HUES48 (cell line): ENCODE measurements at regions not wholly inside any gene's neighbourhood (a gene's known extent, or its start where the extent isn't known, plus 50 kb on each side); places are given as distances from the start of the nearest gene placed in this dataset.

ENCODE experiments used
- H3K27ac ChIP-seq: one replicate; pipeline ENCODE4 v1.7.0; 2013; ENCODE audit warnings: low read depth, low read length, inconsistent platforms
- H3K27me3 ChIP-seq: 2 replicates; pipeline ENCODE4 v1.6.1; 2013; ENCODE audit warnings: mild to moderate bottlenecking, low read length; ENCODE audit not compliant: control insufficient read depth, insufficient read depth
- H3K36me3 ChIP-seq: 2 replicates; pipeline ENCODE4 v1.6.1; 2013; ENCODE audit warnings: low read length; ENCODE audit not compliant: control insufficient read depth, insufficient read depth
- H3K4me1 ChIP-seq: 2 replicates; pipeline ENCODE4 v1.6.1; 2013; ENCODE audit warnings: mild to moderate bottlenecking, low read length; ENCODE audit not compliant: control insufficient read depth, insufficient read depth
- H3K4me3 ChIP-seq: 2 replicates; pipeline ENCODE4 v1.5.1; 2013; ENCODE audit warnings: mild to moderate bottlenecking, low read depth, low read length
- H3K9ac ChIP-seq: 2 replicates; pipeline ENCODE4 v1.6.1; 2013; ENCODE audit warnings: mild to moderate bottlenecking, low read depth, low read length, moderate library complexity
- H3K9me3 ChIP-seq: 2 replicates; pipeline ENCODE4 v1.6.1; 2013; ENCODE audit warnings: low read length; ENCODE audit not compliant: control insufficient read depth, insufficient read depth

GRCh38 chr16:49097964-49098363, 183.7 kb downstream of the CBLN1 start:
- no peaks in the 10 kb centered on the region for H3K9me3 ChIP-seq
- H3K9ac ChIP-seq: no peak overlapping the region

GRCh38 chr16:49096176-49096945, 185.3 kb downstream of the CBLN1 start:
- no peaks in the 10 kb centered on the region for H3K36me3 ChIP-seq
- H3K4me1 ChIP-seq: no peaks in the 10 kb centered on the region

More at GRCh38 chr16:49097964-49098363, 183.7 kb downstream of the CBLN1 start:
- no peaks in the 10 kb centered on the region for H3K36me3 ChIP-seq
- no peaks in the 10 kb centered on the region for H3K4me1 ChIP-seq
- no peak overlapping the region for H3K4me3 ChIP-seq
- H3K27ac ChIP-seq: no peak overlapping the region
- no peaks in the 10 kb centered on the region for H3K27me3 ChIP-seq

GRCh38 chr16:49095539-49095938, 186.1 kb downstream of the CBLN1 start:
- Histone ChIP-seq H3K27ac (no peak overlapping the region), H3K36me3 (no peaks in the 10 kb centered on the region), H3K4me1 (no peaks in the 10 kb centered on the region), H3K27me3 (no peaks in the 10 kb centered on the region), H3K9me3 (no peaks in the 10 kb centered on the region), H3K4me3 (no peak overlapping the region), H3K9ac (no peak overlapping the region)

More at GRCh38 chr16:49096176-49096945, 185.3 kb downstream of the CBLN1 start:
- Histone ChIP-seq H3K4me3 (no peak overlapping the region), H3K27me3 (no peaks in the 10 kb centered on the region), H3K9me3 (no peaks in the 10 kb centered on the region), H3K27ac (no peak overlapping the region), H3K9ac (no peak overlapping the region)

- Histone ChIP-seq H3K27me3 (no peaks in the 10 kb centered on the region), H3K4me3 (no peak overlapping the region), H3K9me3 (no peaks in the 10 kb centered on the region), H3K9ac (no peak overlapping the region), H3K27ac (no peak overlapping the region), H3K36me3 (no peaks in the 10 kb centered on the region), H3K4me1 (no peaks in the 10 kb centered on the region)
Observed at GRCh38 chr16:49094471-49094870, 187.2 kb downstream of the CBLN1 start.

GRCh38 chr16:49093939-49094338, 187.7 kb downstream of the CBLN1 start:
- Histone ChIP-seq H3K36me3 (no peaks in the 10 kb centered on the region), H3K27ac (no peak overlapping the region), H3K9me3 (no peaks in the 10 kb centered on the region), H3K9ac (no peak overlapping the region), H3K27me3 (no peaks in the 10 kb centered on the region), H3K4me1 (no peaks in the 10 kb centered on the region), H3K4me3 (no peak overlapping the region)

- no peaks in the 10 kb centered on the region for H3K27me3 ChIP-seq
- H3K4me1 ChIP-seq: no peaks in the 10 kb centered on the region
- no peaks in the 10 kb centered on the region for H3K9me3 ChIP-seq
- no peak overlapping the region for H3K27ac ChIP-seq
- no peak overlapping the region for H3K9ac ChIP-seq
- no peak overlapping the region for H3K4me3 ChIP-seq
- no peaks in the 10 kb centered on the region for H3K36me3 ChIP-seq
Observed at GRCh38 chr16:49092704-49093103, 188.9 kb downstream of the CBLN1 start.

- Histone ChIP-seq H3K36me3 (no peaks in the 10 kb centered on the region), H3K4me1 (no peaks in the 10 kb centered on the region), H3K9me3 (peaks cover 4% of the 10 kb centered on the region), H3K27ac (no peak overlapping the region), H3K4me3 (no peak overlapping the region), H3K9ac (no peak overlapping the region), H3K27me3 (no peaks in the 10 kb centered on the region)
Observed at GRCh38 chr16:49089533-49089932, 192.1 kb downstream of the CBLN1 start.

GRCh38 chr16:49089039-49089438, 192.6 kb downstream of the CBLN1 start:
- Histone ChIP-seq H3K4me1 (no peaks in the 10 kb centered on the region), H3K9ac (no peak overlapping the region), H3K36me3 (no peaks in the 10 kb centered on the region), H3K27ac (no peak overlapping the region), H3K27me3 (no peaks in the 10 kb centered on the region), H3K4me3 (no peak overlapping the region), H3K9me3 (peaks cover 6% of the 10 kb centered on the region)

GRCh38 chr16:49085686-49086085, 196.0 kb downstream of the CBLN1 start:
- Histone ChIP-seq H3K4me3 (no peak overlapping the region), H3K36me3 (no peaks in the 10 kb centered on the region), H3K4me1 (no peaks in the 10 kb centered on the region), H3K9ac (no peak overlapping the region), H3K27ac (no peak overlapping the region), H3K9me3 (peaks cover 6% of the 10 kb centered on the region), H3K27me3 (no peaks in the 10 kb centered on the region)

GRCh38 chr16:49084628-49085390, 196.8 kb downstream of the CBLN1 start:
- Histone ChIP-seq H3K27ac (no peak overlapping the region), H3K36me3 (no peaks in the 10 kb centered on the region), H3K27me3 (no peaks in the 10 kb centered on the region), H3K4me3 (no peak overlapping the region; the same call in 1 of the 2 replicates), H3K9ac (no peak overlapping the region), H3K9me3 (peaks cover 6% of the 10 kb centered on the region), H3K4me1 (no peaks in the 10 kb centered on the region)

- Histone ChIP-seq H3K9ac (no peak overlapping the region), H3K36me3 (no peaks in the 10 kb centered on the region), H3K4me1 (no peaks in the 10 kb centered on the region), H3K4me3 (no peak overlapping the region), H3K27me3 (no peaks in the 10 kb centered on the region), H3K9me3 (peaks cover 6% of the 10 kb centered on the region), H3K27ac (no peak overlapping the region)
Observed at GRCh38 chr16:49081554-49081953, 200.1 kb downstream of the CBLN1 start.
